HG03175 (cell line): ENCODE measurements at regions not wholly inside any gene's neighbourhood (a gene's known extent, or its start where the extent isn't known, plus 50 kb on each side); places are given as distances from the start of the nearest gene placed in this dataset.

ENCODE experiments used
- ATAC-seq: cut with Tn5 transposase; IDR thresholded peaks from one replicate; pipeline ENCODE4 v1.9.1; 2021; ENCODE audit warnings: mild to moderate bottlenecking, moderate library complexity; ENCODE audit not compliant: unreplicated experiment

DNA sequence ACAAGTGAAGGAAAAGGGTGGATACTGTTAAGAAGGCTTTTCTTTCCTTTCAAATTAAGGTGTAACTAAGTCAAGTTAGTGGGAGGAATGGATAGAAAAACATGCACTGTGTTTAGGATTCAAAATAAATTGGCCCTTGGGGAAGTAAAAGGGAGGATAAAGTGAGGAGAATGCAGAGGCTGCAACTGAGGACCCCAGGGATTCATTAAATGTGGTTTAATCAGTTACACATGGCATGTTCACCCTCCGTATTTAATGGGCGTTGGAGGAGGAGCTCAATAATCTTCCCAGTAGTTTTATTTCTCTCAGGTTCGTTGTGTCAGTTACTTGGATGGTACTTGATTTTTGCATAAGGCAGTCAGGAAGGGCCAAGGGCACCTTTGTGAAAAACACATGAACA, 966.3 kb downstream of the JRKL start:
- ATAC-seq: no peak

DNA sequence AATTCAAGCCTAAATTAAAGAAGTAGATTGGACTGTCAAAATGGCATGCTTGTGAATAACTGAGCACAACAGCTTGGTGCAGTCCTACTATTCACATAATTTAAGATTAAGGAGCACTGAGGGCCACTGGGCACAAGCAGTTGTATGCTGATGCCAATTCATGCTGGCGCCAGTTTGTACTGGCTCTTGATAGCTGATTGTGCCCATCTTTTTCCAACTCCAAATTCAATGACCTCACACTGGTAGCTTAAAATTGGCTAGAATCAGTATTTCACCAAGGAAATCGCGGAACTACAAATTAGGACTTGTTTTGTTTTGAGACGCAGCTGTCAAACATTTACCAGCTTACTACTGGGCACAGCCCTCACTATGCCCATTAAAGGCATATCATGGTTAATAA, 969.2 kb downstream of the JRKL start:
- ATAC-seq: no peak

DNA sequence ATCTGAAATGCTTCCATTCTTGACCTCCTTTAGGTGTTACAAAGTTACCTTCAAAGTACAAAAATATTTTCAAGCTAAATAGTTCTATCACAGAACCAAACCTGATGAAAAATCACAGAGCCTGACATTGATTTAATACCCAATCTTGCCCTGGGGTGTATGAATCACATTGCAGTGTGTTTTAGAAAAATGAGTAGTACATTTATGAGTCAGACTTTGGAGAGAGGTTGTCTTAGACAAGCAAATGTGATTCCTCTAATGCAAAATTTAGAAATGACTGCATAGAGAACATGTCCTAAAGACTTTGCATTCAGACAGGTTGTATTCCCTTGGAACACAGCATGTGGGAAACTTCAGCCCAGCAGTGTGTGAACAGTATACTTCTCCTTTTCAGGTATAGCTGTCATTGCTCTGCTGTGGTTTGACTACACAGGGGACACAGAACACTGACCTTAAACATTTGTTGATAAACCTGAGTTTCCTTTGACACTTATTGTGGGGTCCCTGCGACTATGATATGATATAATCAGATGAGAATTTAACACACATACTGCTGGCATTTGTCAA, 972.1 kb downstream of the JRKL start:
- no peak for ATAC-seq

DNA sequence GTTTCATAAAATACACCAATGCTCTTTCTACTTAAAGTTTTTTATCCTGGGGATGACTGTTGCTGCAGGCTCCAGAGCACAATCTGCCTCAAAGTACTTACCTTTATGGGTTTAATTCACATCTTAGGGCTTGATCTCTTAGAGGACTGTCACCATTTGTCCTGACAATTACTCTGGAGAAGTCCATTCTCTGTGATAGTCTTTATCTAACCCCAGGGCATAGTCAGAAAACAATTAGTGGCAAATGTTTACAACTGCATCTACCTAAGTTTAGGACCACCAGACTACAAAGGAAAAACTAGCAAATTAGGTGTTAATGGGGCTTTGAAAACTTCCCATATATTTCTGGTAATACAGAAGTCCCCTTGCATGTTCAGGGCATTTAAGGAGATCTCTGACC, 973.5 kb downstream of the JRKL start:
- ATAC-seq: no peak

DNA sequence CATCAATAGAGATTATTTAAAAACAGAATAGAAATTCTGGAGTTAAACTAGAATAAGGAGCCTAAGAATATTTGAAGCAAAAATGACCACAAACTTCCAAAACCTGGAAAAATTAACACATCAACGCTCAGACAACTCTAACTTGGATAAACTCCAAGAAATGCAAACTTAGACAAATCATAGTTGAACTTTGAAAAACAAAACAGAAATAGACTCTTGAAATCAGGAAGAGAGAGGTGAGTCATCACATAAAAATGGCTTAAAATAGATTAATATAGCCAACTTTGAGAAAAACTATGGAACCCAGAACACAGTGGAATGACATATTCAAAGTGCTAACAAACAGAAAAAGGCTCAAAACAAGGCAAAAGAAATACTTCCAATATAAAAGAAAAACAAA, 974.2 kb downstream of the JRKL start:
- ATAC-seq: no peak

DNA sequence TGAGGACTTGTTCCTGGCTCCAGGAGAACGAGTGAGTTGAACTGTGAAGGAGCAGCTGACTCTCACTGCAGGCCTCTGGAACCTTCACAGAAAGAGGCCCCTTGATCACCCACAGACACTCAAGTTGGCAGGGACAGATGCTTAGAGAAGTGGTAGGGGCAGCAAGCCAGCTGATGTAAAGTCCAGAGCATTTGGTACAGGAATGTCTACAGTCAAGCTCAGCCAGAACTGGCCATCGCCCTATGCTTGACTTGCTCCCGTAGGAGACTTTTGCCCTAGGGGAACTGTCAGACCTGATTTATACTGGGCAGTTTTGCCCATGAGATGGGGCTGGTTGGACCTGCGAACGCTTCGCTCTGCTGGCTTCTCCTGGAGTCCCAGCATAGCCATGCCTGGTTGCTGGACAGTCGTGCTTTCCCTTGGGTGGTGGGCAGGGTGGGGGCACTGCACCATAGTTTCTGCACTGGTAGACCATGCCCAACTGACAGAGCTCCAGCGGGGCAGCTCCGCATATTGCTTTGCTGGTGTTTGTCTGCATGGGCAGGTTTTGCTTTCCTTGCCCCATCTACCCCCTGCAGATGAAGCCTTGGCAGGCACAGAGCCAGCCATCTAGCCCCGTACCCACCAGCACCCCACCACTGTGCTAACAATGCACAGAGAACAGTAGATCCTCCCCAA, 977.7 kb downstream of the JRKL start:
- ATAC-seq: no peak

DNA sequence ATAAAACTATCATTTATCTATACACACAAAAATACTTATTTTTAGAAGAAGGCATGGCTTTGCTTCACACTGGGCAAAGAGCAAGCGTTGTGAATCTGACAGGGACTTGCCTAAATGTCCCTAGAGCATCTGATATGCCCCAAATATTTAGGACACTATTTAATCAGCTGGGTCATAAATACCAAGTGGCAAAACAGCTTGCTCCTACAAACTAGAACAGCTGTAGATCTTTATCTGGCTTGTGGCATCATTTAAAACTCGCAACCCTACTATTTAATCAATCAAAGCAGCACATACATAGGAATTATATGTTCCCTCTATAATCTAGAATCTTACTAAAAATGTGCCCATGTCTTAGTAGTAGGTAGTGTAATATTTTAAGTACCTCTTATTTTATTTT, 999.5 kb downstream of the JRKL start:
- no peak for ATAC-seq

DNA sequence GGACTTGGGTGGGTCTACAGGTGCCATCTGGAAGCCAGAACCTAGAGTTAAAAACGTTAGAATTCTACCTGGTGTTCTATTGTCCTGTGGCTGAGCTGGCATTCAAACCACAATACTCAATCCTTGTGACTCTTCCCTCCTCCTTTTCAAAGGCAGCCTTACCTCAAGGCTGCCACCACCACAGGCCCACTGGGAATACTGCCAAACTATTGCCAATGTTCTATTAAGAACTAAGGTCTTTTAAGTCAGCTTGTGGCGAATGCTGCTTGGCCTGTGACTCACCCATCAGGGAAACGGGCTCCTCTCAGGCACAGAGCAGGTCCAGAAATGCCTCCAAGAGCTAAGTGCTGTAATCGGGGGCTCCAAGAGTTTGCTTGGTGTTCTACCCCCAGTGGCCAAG, 1008.4 kb downstream of the JRKL start:
- ATAC-seq: no peak

DNA sequence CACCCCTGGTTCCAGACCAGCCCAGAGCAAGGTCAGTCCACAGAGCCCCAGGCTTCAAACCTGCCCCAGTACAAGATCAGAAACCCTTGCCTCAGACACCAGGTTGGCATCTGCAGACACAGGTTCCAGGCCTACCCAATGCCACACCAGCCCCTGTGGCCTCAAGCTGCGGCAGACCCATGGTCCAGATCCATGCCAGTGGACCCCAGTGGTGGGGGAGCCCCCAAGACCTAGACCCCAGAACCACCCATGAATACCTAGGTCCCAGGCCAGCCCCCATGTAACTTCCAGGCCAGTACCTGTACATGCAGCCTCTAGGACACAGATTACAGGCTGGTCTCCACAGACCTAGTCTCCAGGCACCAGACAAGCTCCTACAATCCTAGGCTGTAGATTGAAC, 1019.3 kb downstream of the JRKL start:
- no peak for ATAC-seq

DNA sequence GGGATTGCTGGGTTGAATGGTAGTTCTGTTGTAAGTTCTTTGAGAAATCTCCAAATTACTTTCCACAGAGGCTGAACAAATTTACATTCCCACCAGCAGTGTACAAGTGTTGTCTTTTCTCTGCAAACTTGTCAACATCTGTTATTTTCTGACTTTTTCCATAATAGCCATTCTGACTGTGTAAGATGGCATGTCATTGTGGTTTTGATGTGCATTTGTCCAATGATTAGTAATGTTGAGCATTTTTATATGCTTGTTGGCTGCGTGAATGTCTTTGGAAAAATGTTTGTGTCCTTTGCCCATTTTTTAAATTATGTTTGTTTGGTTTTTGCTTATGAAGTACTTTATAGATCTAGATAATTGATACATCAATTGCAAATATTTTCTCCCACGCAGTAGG, 1025.0 kb downstream of the JRKL start:
- no peak for ATAC-seq

DNA sequence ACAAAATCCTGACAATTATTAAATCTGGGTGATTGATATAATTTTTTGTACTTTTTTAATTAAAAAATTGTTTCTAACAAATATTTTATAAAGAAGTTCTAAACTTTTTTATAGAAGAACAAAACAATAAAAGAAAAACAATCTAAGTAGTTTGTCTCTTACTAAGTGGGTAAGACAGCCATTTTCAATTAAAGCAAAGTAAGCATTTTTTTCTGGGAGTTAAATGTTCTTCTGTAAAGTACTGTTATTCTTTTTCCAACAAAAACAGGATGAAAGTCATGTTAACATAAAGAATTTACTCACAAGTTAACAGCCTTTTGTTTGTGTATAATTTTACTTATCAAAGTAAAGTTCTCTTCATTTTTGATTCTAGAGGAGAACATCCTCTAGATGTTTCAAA, 1029.9 kb downstream of the JRKL start:
- ATAC-seq: no peak

DNA sequence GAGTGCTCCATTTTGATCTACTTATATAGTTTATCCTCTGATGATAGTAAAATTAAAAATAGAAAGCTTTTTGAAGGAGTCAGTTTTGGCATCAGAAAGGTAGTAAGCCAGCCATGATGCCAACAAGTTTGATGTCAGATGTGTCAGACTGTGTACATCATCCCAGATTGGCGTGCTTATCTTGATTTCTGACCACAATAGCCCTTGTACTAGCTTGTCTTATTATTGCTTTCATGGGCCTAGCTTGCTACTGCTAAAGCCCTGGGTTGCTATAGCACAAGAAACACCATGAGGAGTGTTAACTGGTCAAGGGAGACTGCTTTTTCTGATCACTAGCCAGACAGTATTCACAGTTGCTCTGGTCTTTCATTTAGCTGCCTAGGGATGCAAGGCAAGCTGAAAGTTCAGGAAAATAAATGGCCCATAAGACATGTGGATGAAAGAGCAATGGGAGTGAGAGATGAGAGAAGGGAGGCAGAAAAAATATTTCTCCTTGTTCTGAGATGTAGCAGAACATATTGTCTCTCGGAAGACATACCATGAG, 1038.5 kb downstream of the JRKL start:
- ATAC-seq: no peak

DNA sequence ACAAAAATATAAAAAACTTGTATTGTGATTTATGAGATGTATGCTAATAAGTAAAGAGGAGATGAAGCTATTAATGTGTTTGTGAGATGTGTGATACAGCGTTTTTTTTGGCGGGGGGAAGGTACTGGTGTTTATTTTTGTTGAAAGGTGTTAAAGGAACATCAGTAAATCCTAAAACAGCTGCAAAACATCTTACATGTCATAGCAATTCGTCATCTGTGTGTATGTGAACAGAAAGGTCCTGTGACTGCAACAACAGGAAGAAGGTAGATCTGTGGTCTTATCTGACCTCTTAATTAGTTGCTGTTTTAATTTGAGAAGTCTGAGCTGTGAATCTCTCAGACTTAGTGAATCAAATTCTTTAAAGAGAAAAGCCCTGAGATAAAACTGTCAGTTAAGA, 1041.1 kb downstream of the JRKL start:
- no peak for ATAC-seq

DNA sequence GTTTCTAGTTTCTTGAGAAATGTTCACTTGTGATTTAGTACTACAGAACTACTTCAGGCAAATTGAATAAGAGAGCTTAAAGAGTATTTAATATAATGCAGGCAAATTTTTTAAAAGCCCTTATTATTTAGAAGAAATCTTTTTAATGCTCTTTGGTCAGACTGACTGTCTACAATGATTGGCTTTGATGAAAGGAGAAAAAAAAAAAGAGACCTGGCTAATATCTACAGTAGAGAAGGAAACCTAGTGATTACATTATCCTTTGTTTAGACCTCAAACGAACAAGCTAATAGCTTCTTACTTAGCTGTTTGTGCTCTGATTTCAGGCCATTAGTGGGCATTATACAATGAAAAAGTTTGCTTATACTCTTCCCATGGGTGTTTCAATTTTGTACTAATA, 1043.1 kb downstream of the JRKL start:
- ATAC-seq: no peak

DNA sequence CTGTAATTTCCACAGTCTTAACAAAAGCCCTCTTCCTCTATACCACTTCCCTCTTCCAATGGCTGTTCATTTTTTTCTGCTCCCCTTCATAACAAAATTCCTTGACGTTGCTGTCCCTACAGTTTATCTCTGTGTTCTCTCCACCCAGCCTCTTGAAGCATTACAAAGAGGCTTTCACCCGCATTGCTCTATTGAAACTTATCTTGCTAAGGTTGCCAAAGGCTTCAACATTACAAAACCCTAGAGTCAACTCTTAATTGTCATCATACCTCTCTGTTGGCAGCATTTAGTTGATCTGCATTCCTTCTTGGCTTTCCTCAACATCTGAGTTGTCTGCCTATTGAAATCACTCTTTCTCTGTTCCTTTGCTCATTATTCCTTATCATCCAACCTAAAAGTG, 1055.7 kb downstream of the JRKL start:
- ATAC-seq: no peak

DNA sequence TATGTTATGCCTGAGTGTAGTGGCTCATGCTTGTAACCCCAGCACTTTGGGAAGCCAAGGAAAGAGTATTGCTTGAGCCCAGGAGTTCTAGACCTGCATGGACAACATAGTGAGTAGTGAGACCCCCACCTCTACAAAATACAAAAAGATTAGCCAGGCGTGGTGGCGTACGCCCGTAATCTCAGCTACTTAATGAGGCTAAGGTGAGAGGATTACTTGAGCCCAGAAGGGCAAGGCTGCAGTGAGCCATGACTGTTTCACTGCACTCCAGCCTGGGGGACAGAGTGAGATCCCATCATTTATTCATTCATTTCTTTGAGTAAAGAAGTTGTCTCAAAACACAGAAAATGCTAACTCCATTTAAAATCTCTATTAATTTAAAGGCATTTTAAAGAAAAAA, 1061.6 kb downstream of the JRKL start:
- ATAC-seq: no peak

DNA sequence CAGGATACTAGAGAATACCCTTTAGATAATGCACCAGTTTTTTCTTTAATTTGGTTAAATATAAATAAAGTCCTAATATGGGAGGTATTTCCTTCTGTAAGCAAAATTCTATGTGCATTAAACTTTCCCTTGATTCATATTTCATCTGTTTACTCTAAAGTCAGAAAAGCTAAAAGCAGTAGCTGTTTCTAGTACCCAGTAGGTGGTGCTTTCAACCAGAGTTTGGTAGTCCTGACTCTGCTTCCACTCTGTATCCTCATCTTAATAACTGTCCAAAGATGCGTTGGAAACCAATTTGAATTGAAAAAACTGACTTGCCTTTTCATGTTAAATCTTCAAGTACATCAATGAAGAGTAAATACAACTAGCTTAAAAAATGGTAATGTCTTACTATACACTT, 1065.2 kb downstream of the JRKL start:
- ATAC-seq: no peak

DNA sequence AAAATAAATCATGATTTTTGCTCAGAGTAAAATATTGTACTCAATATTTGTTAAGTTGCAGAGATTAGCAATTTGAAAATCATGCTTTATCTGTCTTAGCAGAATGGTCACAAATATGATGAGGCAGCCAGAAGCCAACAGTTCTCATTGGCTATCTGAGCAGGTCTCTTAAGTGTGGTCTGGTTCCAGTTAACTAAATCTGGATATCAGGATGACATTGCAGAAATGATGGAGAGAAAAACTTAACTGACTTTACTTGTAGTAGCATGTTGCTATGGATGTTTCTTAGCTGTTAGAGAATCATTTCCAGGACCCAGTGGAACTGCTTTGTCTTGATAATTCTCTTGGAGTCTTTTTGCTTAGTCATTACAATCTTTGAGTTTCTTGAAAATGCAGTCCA, 1070.3 kb downstream of the JRKL start:
- ATAC-seq: no peak

DNA sequence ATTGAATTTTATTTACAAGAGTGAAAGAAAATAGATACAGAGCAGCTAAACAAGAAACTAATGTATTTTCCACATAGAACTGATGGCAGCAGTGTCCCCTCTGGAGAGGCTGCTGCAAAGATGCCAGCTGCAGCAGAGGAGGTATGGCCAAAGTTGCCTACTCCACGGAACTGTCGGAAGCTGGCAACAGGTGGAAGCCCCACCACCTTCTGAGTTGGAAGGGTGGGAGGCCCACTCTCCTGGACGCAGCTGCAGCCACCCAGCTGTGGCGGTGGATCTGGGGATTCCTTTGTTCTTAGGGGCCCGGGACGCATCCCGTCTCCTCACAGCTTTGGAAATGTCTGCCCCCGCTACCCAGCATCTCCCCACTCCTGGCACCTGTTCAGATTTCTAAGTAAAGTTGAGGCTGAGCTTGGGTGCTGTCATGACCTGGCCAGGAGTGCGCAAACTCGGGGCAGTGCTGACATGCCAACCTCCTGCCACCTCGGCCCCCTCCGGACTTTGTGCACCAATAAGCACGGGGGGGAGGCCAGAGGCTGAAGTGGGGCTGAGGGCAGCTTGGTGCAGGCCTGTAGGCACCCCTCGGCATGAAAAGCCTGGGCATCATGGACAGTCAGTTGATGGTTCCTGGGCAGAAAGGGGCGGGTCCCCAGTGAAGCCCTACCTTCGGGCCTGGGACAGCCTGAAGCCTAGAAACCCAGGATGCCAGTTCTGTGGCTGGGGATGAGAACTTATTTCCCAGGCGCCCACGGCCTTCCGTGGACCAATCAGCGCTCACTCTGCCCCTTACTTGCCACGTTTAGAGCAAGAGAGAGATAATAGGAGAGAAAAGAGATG, 1071.4 kb downstream of the JRKL start:
- no peak for ATAC-seq

DNA sequence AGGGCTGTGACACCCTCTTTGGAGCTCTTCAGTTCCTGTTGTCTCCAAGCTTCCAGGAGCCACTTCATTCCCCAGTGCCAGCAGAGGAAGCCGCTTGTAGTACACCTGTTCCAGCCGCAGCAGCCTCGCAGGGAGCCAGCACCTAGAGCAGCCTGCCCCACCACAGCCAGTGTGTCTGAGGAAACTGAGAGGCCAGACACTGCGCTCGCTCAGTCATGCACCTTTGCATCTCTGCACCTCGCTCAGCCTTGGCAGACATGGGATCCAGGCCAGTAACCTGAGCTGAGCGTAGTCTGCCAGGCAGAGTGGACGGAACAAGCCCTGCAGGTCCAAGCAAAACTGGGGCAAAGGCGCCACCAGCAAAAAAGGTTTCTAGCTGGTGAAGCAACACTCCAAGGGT, 1072.1 kb downstream of the JRKL start:
- ATAC-seq: no peak

DNA sequence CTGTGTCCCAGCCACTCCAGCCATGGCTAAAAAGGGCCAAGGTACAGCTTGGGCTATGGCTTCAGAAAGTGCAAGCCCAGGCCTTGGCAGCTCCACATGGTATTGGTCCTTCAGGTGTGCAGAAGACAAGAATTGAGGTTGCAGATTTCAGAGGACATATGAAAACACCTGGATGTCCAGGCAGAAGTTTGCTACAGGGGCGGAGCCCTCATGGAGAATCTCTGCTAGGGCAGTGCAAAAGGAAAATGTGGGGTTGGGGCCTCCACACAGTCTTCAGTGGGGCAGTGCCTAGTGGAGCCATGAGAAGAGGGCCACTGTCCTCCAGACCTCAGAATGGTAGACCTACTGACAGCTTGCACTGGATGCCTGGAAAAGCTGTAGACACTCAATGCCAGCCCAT, 1074.1 kb downstream of the JRKL start:
- ATAC-seq: no peak

DNA sequence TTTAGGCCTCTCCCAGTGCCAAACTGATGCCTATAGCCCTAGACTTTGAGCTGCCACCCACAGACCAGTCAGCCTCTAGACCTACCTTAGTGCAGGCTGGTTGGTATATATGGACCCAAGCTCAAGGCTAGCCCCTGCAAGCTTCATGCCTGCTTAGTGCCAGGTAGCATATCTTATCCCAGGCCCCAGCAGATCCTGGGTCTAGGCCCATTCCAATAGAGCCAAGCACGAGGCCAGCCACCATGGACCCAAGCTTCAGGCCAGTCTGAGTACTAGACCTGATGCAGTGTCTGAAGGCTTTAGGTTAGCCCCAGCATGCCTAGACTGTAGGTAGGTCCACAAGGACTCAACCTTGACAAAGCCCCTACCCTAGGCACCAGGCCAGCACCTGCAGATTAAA, 1081.7 kb downstream of the JRKL start:
- no peak for ATAC-seq
